HG03103 (cell line): ENCODE measurements at regions not wholly inside any gene's neighbourhood (a gene's known extent, or its start where the extent isn't known, plus 50 kb on each side); places are given as distances from the start of the nearest gene placed in this dataset.
"Not testable (repeated sequence)": the region's sequence is repeated elsewhere in the genome, so short reads cannot be mapped to it uniquely, and the experiment has no call there.

ENCODE experiments used
- ATAC-seq: cut with Tn5 transposase; IDR thresholded peaks from one replicate; pipeline ENCODE4 v1.9.1; 2021; ENCODE audit warnings: low read depth; ENCODE audit not compliant: unreplicated experiment

- no peak for ATAC-seq
These were observed 432.2 kb upstream of the KLHL29 start for GRCh38 chr2:22952656-22953225.

GRCh38 chr2:22957446-22957845 is 427.5 kb upstream of the KLHL29 start:
- ATAC-seq = no peak

GRCh38 chr2:22958308-22958707 is 426.7 kb upstream of the KLHL29 start:
- ATAC-seq = no peak

GRCh38 chr2:22967756-22968155 is 417.2 kb upstream of the KLHL29 start:
- ATAC-seq = no peak

- no peak for ATAC-seq
These were observed 414.5 kb upstream of the KLHL29 start for GRCh38 chr2:22970284-22970975.

GRCh38 chr2:22970991-22971390 is 414.0 kb upstream of the KLHL29 start:
- ATAC-seq = no peak

- ATAC-seq = no peak
These were observed 403.2 kb upstream of the KLHL29 start for GRCh38 chr2:22981785-22982184.

GRCh38 chr2:22984152-22984551 is 400.8 kb upstream of the KLHL29 start:
- not testable (repeated sequence) for ATAC-seq

- no peak for ATAC-seq
These were observed 394.7 kb upstream of the KLHL29 start for GRCh38 chr2:22990246-22990645.

GRCh38 chr2:22991844-22992243 is 393.1 kb upstream of the KLHL29 start:
- ATAC-seq = no peak

GRCh38 chr2:22992441-22992840 is 392.5 kb upstream of the KLHL29 start:
- ATAC-seq = no peak

- no peak for ATAC-seq
These were observed 391.7 kb upstream of the KLHL29 start for GRCh38 chr2:22993250-22993649.

- ATAC-seq = no peak
These were observed 389.4 kb upstream of the KLHL29 start for GRCh38 chr2:22995576-22995975.

GRCh38 chr2:22996911-22997310 is 388.1 kb upstream of the KLHL29 start:
- no peak for ATAC-seq

GRCh38 chr2:22998359-22998758 is 386.6 kb upstream of the KLHL29 start:
- ATAC-seq = no peak

- no peak for ATAC-seq
These were observed 385.0 kb upstream of the KLHL29 start for GRCh38 chr2:22999951-23000350.

GRCh38 chr2:23002234-23002633 is 382.7 kb upstream of the KLHL29 start:
- no peak for ATAC-seq

GRCh38 chr2:23005469-23005868 is 379.5 kb upstream of the KLHL29 start:
- ATAC-seq = no peak

GRCh38 chr2:23007631-23008235 is 377.2 kb upstream of the KLHL29 start:
- ATAC-seq = no peak

GRCh38 chr2:23008440-23008839 is 376.5 kb upstream of the KLHL29 start:
- ATAC-seq = no peak

GRCh38 chr2:23008951-23009350 is 376.0 kb upstream of the KLHL29 start:
- ATAC-seq = no peak

- ATAC-seq = no peak
These were observed 375.3 kb upstream of the KLHL29 start for GRCh38 chr2:23009545-23010149.
